ENCODE measurements at regions not wholly inside any gene's neighbourhood (a gene's known extent, or its start where the extent isn't known, plus 50 kb on each side); places are given as distances from the start of the nearest gene placed in this dataset.
"Not testable (repeated sequence)": the region's sequence is repeated elsewhere in the genome, so short reads cannot be mapped to it uniquely, and the experiment has no call there.

GRCh38 chr12:69154585-69155363 lies 84.6 kb upstream of the CPSF6 start:
- Mint-ChIP-seq H3K4me1 (peaks cover 32% of the 10 kb centered on the region), H3K36me3 (no peaks in the 10 kb centered on the region), H3K9me3 (no peaks in the 10 kb centered on the region), H3K4me3 (no peak overlapping the region), H3K27ac (no peak overlapping the region), H3K27me3 (no peaks in the 10 kb centered on the region)

- Mint-ChIP-seq H3K27me3 (no peaks in the 10 kb centered on the region), H3K4me3 (peak overlapping the region; percentile 61), H3K9me3 (no peaks in the 10 kb centered on the region), H3K4me1 (peaks cover 42% of the 10 kb centered on the region), H3K36me3 (no peaks in the 10 kb centered on the region), H3K27ac (peak overlapping the region; percentile 14)
These were observed 82.2 kb upstream of the CPSF6 start for GRCh38 chr12:69157023-69157655.

GRCh38 chr12:69161829-69162228 lies 77.5 kb upstream of the CPSF6 start:
- Mint-ChIP-seq H3K4me1 (peaks cover 20% of the 10 kb centered on the region), H3K9me3 (no peaks in the 10 kb centered on the region), H3K27me3 (no peaks in the 10 kb centered on the region), H3K27ac (peak overlapping the region; percentile 38), H3K4me3 (no peak overlapping the region), H3K36me3 (no peaks in the 10 kb centered on the region)

- H3K4me3 Mint-ChIP-seq, result no peak overlapping the region
- H3K9me3 Mint-ChIP-seq, result no peaks in the 10 kb centered on the region
- H3K4me1 Mint-ChIP-seq, result peaks cover 11% of the 10 kb centered on the region
- no peaks in the 10 kb centered on the region for H3K27me3 Mint-ChIP-seq
- no peaks in the 10 kb centered on the region for H3K36me3 Mint-ChIP-seq
- H3K27ac Mint-ChIP-seq, result no peak overlapping the region
These were observed 75.5 kb upstream of the CPSF6 start for GRCh38 chr12:69163681-69164362.

GRCh38 chr12:69167648-69168165 lies 71.7 kb upstream of the CPSF6 start:
- Mint-ChIP-seq H3K4me3 (no peak overlapping the region), H3K27me3 (no peaks in the 10 kb centered on the region), H3K4me1 (no peaks in the 10 kb centered on the region), H3K36me3 (no peaks in the 10 kb centered on the region), H3K27ac (no peak overlapping the region), H3K9me3 (no peaks in the 10 kb centered on the region)

GRCh38 chr12:69168363-69168762 lies 71.0 kb upstream of the CPSF6 start:
- Mint-ChIP-seq H3K4me1 (no peaks in the 10 kb centered on the region), H3K27ac (no peak overlapping the region), H3K9me3 (no peaks in the 10 kb centered on the region), H3K4me3 (no peak overlapping the region), H3K36me3 (no peaks in the 10 kb centered on the region), H3K27me3 (no peaks in the 10 kb centered on the region)

GRCh38 chr12:69168828-69169227 lies 70.5 kb upstream of the CPSF6 start:
- Mint-ChIP-seq H3K9me3 (no peaks in the 10 kb centered on the region), H3K36me3 (no peaks in the 10 kb centered on the region), H3K4me3 (no peak overlapping the region), H3K27ac (no peak overlapping the region), H3K4me1 (no peaks in the 10 kb centered on the region), H3K27me3 (no peaks in the 10 kb centered on the region)

GRCh38 chr12:69170293-69170692 lies 69.1 kb upstream of the CPSF6 start:
- Mint-ChIP-seq H3K27ac (no peak overlapping the region), H3K4me3 (no peak overlapping the region), H3K27me3 (no peaks in the 10 kb centered on the region), H3K9me3 (no peaks in the 10 kb centered on the region), H3K4me1 (no peaks in the 10 kb centered on the region), H3K36me3 (no peaks in the 10 kb centered on the region)

- Mint-ChIP-seq H3K4me1 (no peaks in the 10 kb centered on the region), H3K9me3 (no peaks in the 10 kb centered on the region), H3K36me3 (no peaks in the 10 kb centered on the region), H3K27ac (no peak overlapping the region), H3K4me3 (no peak overlapping the region), H3K27me3 (no peaks in the 10 kb centered on the region)
These were observed 67.5 kb upstream of the CPSF6 start for GRCh38 chr12:69171881-69172280.

GRCh38 chr12:69172491-69172890 lies 66.9 kb upstream of the CPSF6 start:
- Mint-ChIP-seq H3K4me1 (no peaks in the 10 kb centered on the region), H3K4me3 (no peak overlapping the region), H3K9me3 (no peaks in the 10 kb centered on the region), H3K36me3 (no peaks in the 10 kb centered on the region), H3K27me3 (no peaks in the 10 kb centered on the region), H3K27ac (no peak overlapping the region)

- no peaks in the 10 kb centered on the region for H3K27me3 Mint-ChIP-seq
- H3K27ac Mint-ChIP-seq, result no peak overlapping the region
- no peaks in the 10 kb centered on the region for H3K9me3 Mint-ChIP-seq
- no peaks in the 10 kb centered on the region for H3K4me1 Mint-ChIP-seq
- H3K4me3 Mint-ChIP-seq, result no peak overlapping the region
- no peaks in the 10 kb centered on the region for H3K36me3 Mint-ChIP-seq
These were observed 66.0 kb upstream of the CPSF6 start for GRCh38 chr12:69173368-69173767.

GRCh38 chr12:69179786-69180185 lies 59.6 kb upstream of the CPSF6 start:
- no peaks in the 10 kb centered on the region for H3K9me3 Mint-ChIP-seq
- H3K4me1 Mint-ChIP-seq, result no peaks in the 10 kb centered on the region
- no peaks in the 10 kb centered on the region for H3K27me3 Mint-ChIP-seq
- no peaks in the 10 kb centered on the region for H3K36me3 Mint-ChIP-seq
- H3K4me3 Mint-ChIP-seq, result no peak overlapping the region
- no peak overlapping the region for H3K27ac Mint-ChIP-seq

- H3K36me3 Mint-ChIP-seq, H3K27ac Mint-ChIP-seq, H3K9me3 Mint-ChIP-seq, H3K27me3 Mint-ChIP-seq, H3K4me1 Mint-ChIP-seq, H3K4me3 Mint-ChIP-seq: not testable (repeated sequence)
These were observed 51.8 kb upstream of the CPSF6 start for GRCh38 chr12:69187572-69187971.

- Mint-ChIP-seq H3K36me3 (peaks cover 6% of the 10 kb centered on the region), H3K4me1 (no peaks in the 10 kb centered on the region), H3K27ac (no peak overlapping the region), H3K4me3 (no peak overlapping the region), H3K27me3 (no peaks in the 10 kb centered on the region), H3K9me3 (peaks cover 6% of the 10 kb centered on the region)
These were observed 49.9 kb upstream of the CPSF6 start for GRCh38 chr12:69189378-69189978.

All from activated naive CD4-positive, alpha-beta T cell treated with anti-CD3 and anti-CD28 coated beads, Interleukin-2, amount 50 U/mL, for 24 hours (primary cell).